ENCODE measurements at regions not wholly inside any gene's neighbourhood (a gene's known extent, or its start where the extent isn't known, plus 50 kb on each side); places are given as distances from the start of the nearest gene placed in this dataset.
"Not testable (repeated sequence)": the region's sequence is repeated elsewhere in the genome, so short reads cannot be mapped to it uniquely, and the experiment has no call there.

- DNase-seq (ENCODE audit: low read depth in 4 of 4, low spot score in 1 of 4) = no peak
These were observed 202.8 kb downstream of the KDM5D start for GRCh38 chrY:19541475-19542306.

GRCh38 chrY:19535697-19536096, 208.8 kb downstream of the KDM5D start:
- DNase-seq (ENCODE audit: low read depth in 4 of 4, low spot score in 1 of 4) = not testable (repeated sequence)

- no peak for DNase-seq (ENCODE audit: low read depth in 4 of 4, low spot score in 1 of 4)
These were observed 222.6 kb downstream of the KDM5D start for GRCh38 chrY:19521976-19522375.

GRCh38 chrY:19503092-19503449, 241.5 kb downstream of the KDM5D start:
- DNase-seq (ENCODE audit: low read depth in 4 of 4, low spot score in 1 of 4) = no peak

- no peak for DNase-seq (ENCODE audit: low read depth in 4 of 4, low spot score in 1 of 4)
These were observed 242.1 kb downstream of the KDM5D start for GRCh38 chrY:19502169-19503091.

- DNase-seq (ENCODE audit: low read depth in 4 of 4, low spot score in 1 of 4) = no peak
These were observed 246.0 kb downstream of the KDM5D start for GRCh38 chrY:19498556-19498955.

- no peak for DNase-seq (ENCODE audit: low read depth in 4 of 4, low spot score in 1 of 4)
These were observed 257.0 kb downstream of the KDM5D start for GRCh38 chrY:19487494-19487893.

- DNase-seq (ENCODE audit: low read depth in 4 of 4, low spot score in 1 of 4) = no peak
These were observed 259.5 kb downstream of the KDM5D start for GRCh38 chrY:19484997-19485396.

GRCh38 chrY:19479141-19479540, 265.4 kb downstream of the KDM5D start:
- no peak for DNase-seq (ENCODE audit: low read depth in 4 of 4, low spot score in 1 of 4)

- DNase-seq (ENCODE audit: low read depth in 4 of 4, low spot score in 1 of 4) = no peak
These were observed 266.6 kb downstream of the KDM5D start for GRCh38 chrY:19477959-19478358.

GRCh38 chrY:19465809-19466208, 278.7 kb downstream of the KDM5D start:
- DNase-seq (ENCODE audit: low read depth in 4 of 4, low spot score in 1 of 4) = no peak

GRCh38 chrY:19456855-19457448, 287.6 kb downstream of the KDM5D start:
- DNase-seq (ENCODE audit: low read depth in 4 of 4, low spot score in 1 of 4) = no peak

- DNase-seq (ENCODE audit: low read depth in 4 of 4, low spot score in 1 of 4) = no peak
These were observed 311.5 kb downstream of the KDM5D start for GRCh38 chrY:19433059-19433458.

- DNase-seq (ENCODE audit: low read depth in 4 of 4, low spot score in 1 of 4) = no peak
These were observed 316.6 kb downstream of the KDM5D start for GRCh38 chrY:19427736-19428518.

- not testable (repeated sequence) for DNase-seq (ENCODE audit: low read depth in 4 of 4, low spot score in 1 of 4)
These were observed 317.3 kb downstream of the KDM5D start for GRCh38 chrY:19427191-19427590.

- DNase-seq (ENCODE audit: low read depth in 4 of 4, low spot score in 1 of 4) = no peak
These were observed 333.4 kb downstream of the KDM5D start for GRCh38 chrY:19410980-19411766.

- no peak for DNase-seq (ENCODE audit: low read depth in 4 of 4, low spot score in 1 of 4)
These were observed 338.3 kb downstream of the KDM5D start for GRCh38 chrY:19406246-19406645.

GRCh38 chrY:19405598-19405997, 338.9 kb downstream of the KDM5D start:
- no peak for DNase-seq (ENCODE audit: low read depth in 4 of 4, low spot score in 1 of 4)

GRCh38 chrY:19392876-19393275, 351.6 kb downstream of the KDM5D start:
- DNase-seq (ENCODE audit: low read depth in 4 of 4, low spot score in 1 of 4) = no peak

- DNase-seq (ENCODE audit: low read depth in 4 of 4, low spot score in 1 of 4) = no peak
These were observed 352.6 kb downstream of the KDM5D start for GRCh38 chrY:19391922-19392321.
